A673 (cell line): ENCODE measurements at regions not wholly inside any gene's neighbourhood (a gene's known extent, or its start where the extent isn't known, plus 50 kb on each side); places are given as distances from the start of the nearest gene placed in this dataset.

ENCODE experiments used
- BruUV-seq: library from RNA; stranded (reverse); fragments of 400-500 nt; replicated peaks from 2 replicates; lab custom pipeline; 2021; lab: Mats Ljungman, UMichigan
- CTCF ChIA-PET: fragments of 300-600 bp; sonication (Branson Sonifier 250); formaldehyde crosslinking; loops from one replicate; lab custom pipeline; 2022; ENCODE audit warnings: antibody characterized with exemption; lab: Charles Lee
- POLR2A ChIA-PET: fragments of 300-600 bp; sonication (Branson Sonifier 250); formaldehyde crosslinking; loops from one replicate; lab custom pipeline; 2022; ENCODE audit warnings: antibody characterized with exemption; ENCODE audit not compliant: low non-redundant PET; lab: Charles Lee
- DNase-seq: peaks from one replicate; pipeline ENCODE4 v3.0.0-alpha.2; 2015; ENCODE audit warnings: low spot score
- H3K27ac ChIP-seq: fragments of 200-600 bp; sonication (generic); 2 replicates; pipeline ENCODE4 v1.5.1; 2016; ENCODE audit warnings: mixed run types, low read depth, mild to moderate bottlenecking, mixed read lengths, antibody characterized with exemption, low read length; ENCODE audit not compliant: poor library complexity, severe bottlenecking
- H3K27me3 ChIP-seq: fragments of 200-600 bp; sonication (generic); replicated peaks from 2 replicates; pipeline ENCODE4 v1.6.1; 2017; ENCODE audit warnings: mixed run types, low read depth, mild to moderate bottlenecking, mixed read lengths, antibody characterized with exemption, low read length; ENCODE audit not compliant: insufficient read depth, poor library complexity
- H3K36me3 ChIP-seq: fragments of 200-600 bp; sonication (generic); 2 replicates; pipeline ENCODE4 v1.6.1; 2016; ENCODE audit warnings: mixed run types, mild to moderate bottlenecking, mixed read lengths, antibody characterized with exemption, low read length; ENCODE audit not compliant: insufficient read depth, poor library complexity, severe bottlenecking
- H3K4me1 ChIP-seq: fragments of 200-600 bp; sonication (generic); 2 replicates; pipeline ENCODE4 v1.6.1; 2017; ENCODE audit warnings: mixed run types, mild to moderate bottlenecking, mixed read lengths, antibody characterized with exemption, low read length; ENCODE audit not compliant: insufficient read depth, poor library complexity, severe bottlenecking
- H3K4me3 ChIP-seq: fragments of 200-600 bp; sonication (generic); 2 replicates; pipeline ENCODE4 v1.5.1; 2016; ENCODE audit warnings: low read depth, mixed run types, mild to moderate bottlenecking, mixed read lengths, low read length; ENCODE audit not compliant: poor library complexity, severe bottlenecking
- H3K9me3 ChIP-seq: fragments of 200-600 bp; sonication (generic); 2 replicates; pipeline ENCODE4 v1.6.1; 2016; ENCODE audit warnings: mixed run types, low read depth, mild to moderate bottlenecking, mixed read lengths, antibody characterized with exemption, low read length; ENCODE audit not compliant: poor library complexity, severe bottlenecking
- CTCF ChIP-seq: fragments of 300-800, 200-600 bp; sonication (generic); conservative IDR thresholded peaks from 2 replicates; pipeline ENCODE4 v1.5.1; 2017; ENCODE audit warnings: low read depth, mild to moderate bottlenecking, antibody characterized with exemption, low read length, moderate library complexity, mixed read lengths
- EZH2 ChIP-seq: fragments of 200-600 bp; sonication (generic); IDR thresholded peaks from 2 replicates; pipeline ENCODE4 v1.6.1; 2017; ENCODE audit warnings: borderline replicate concordance, low read depth, mild to moderate bottlenecking, mixed read lengths, antibody characterized with exemption, low read length; ENCODE audit not compliant: poor library complexity, severe bottlenecking
- intact Hi-C: fragments of 100-400 bp; cut with micrococcal nuclease; formaldehyde crosslinking; loops from one replicate; pipeline ENCODE4 v1.10.0; 2022; ENCODE audit not compliant: unreplicated experiment

- BruUV-seq, result no TSS peak
- Histone ChIP-seq H3K36me3 (no peaks in the 10 kb centered on the region), H3K4me3 (no peak overlapping the region), H3K4me1 (no peaks in the 10 kb centered on the region), H3K9me3 (no peaks in the 10 kb centered on the region), H3K27ac (no peak overlapping the region), H3K27me3 (peaks cover 9% of the 10 kb centered on the region)
- ChIA-PET CTCF (no interaction called here), POLR2A (no interaction called here)
- no peak for TF ChIP-seq EZH2
- TF ChIP-seq CTCF, result no peak
- no peak for DNase-seq
- intact Hi-C loops, result no loop called here
Observed at GRCh38 chr11:128392259-128392658, 195.1 kb downstream of the ETS1 start.

DNA sequence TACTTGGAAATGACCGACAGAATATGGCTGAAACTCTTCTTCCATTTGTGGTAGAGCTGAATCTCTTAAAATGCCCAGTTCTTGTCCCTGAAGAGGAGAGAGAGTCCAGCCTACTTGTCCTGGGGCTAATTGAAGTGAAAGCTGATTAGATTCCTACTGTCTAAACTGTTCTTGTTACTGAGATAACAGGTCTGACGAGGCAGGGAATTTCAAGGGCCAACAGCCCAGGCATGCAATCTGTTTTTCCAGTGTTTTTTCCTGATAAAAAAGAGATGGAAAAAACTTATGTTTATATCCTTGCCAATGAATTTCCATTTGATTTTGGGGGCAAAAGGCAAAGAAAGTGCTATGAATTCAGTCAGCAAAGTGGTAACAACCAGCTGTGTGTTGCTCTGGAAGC is 195.5 kb downstream of the ETS1 start:
- Histone ChIP-seq H3K4me3 (no peak overlapping the region), H3K36me3 (no peaks in the 10 kb centered on the region), H3K9me3 (no peaks in the 10 kb centered on the region), H3K27me3 (peaks cover 9% of the 10 kb centered on the region), H3K4me1 (no peaks in the 10 kb centered on the region), H3K27ac (no peak overlapping the region)
- intact Hi-C loops, result no loop called here
- TF ChIP-seq CTCF, result no peak
- BruUV-seq, result no TSS peak
- CTCF ChIA-PET, result no interaction called here
- POLR2A ChIA-PET, result no interaction called here
- DNase-seq, result no peak

GRCh38 chr11:128390246-128390645 is 197.1 kb downstream of the ETS1 start:
- CTCF ChIA-PET, result no interaction called here
- POLR2A ChIA-PET, result no interaction called here
- BruUV-seq, result no TSS peak

More at GRCh38 chr11:128390246-128390645, 197.1 kb downstream of the ETS1 start:
- Histone ChIP-seq H3K9me3 (no peaks in the 10 kb centered on the region), H3K27me3 (peaks cover 8% of the 10 kb centered on the region), H3K27ac (no peak overlapping the region), H3K4me3 (no peak overlapping the region), H3K36me3 (no peaks in the 10 kb centered on the region), H3K4me1 (no peaks in the 10 kb centered on the region)
- intact Hi-C loops, result no loop called here
- TF ChIP-seq EZH2, result no peak
- no peak for TF ChIP-seq CTCF
- no peak for DNase-seq
